ENCODE measurements at regions not wholly inside any gene's neighbourhood (a gene's known extent, or its start where the extent isn't known, plus 50 kb on each side); places are given as distances from the start of the nearest gene placed in this dataset.

GRCh38 chr3:10651506-10651905, 146.1 kb upstream of the ATP2B2 start:
- no peak for TF ChIP-seq CTCF (IDR thresholded peaks at IDR 0.05; ENCODE audit: extremely low read depth in 1 of 2, insufficient read depth in 1 of 2, low read depth in 1 of 2, low read length in 2 of 2)
- no peak for TF ChIP-seq POLR2AphosphoS5 (IDR thresholded peaks at IDR 0.05; ENCODE audit: insufficient read depth, low read depth, low read length)
